Gastroesophageal sphincter (tissue), 3 donors: ENCODE measurements at regions not wholly inside any gene's neighbourhood (a gene's known extent, or its start where the extent isn't known, plus 50 kb on each side); places are given as distances from the start of the nearest gene placed in this dataset.

Experiments
- EP300 ChIP-seq: sonication (generic); formaldehyde crosslinking; IDR thresholded peaks from one replicate; pipeline ENCODE4 v1.6.1; 2017; ENCODE audit warnings: antibody characterized with exemption, mild to moderate bottlenecking
- POLR2A ChIP-seq, 2 donors: fragments of 450-650 bp; IDR thresholded peaks; one replicate each; pipeline ENCODE4 v1.6.1; 2017; ENCODE audit warnings: antibody characterized with exemption in 2 of 2, mild to moderate bottlenecking in 2 of 2, moderate library complexity in 1 of 2
- POLR2AphosphoS5 ChIP-seq: sonication (generic); formaldehyde crosslinking; IDR thresholded peaks from one replicate; pipeline ENCODE4 v1.6.1; 2017; ENCODE audit warnings: antibody characterized with exemption
- TF ChIP-seq, protein P1 (sequence below), 4 experiments: fragments of 200-600 bp in 2 of 4; fragments of 450-650 bp in 2 of 4; sonication (generic) in 1 of 4; IDR thresholded peaks; one replicate each; pipeline ENCODE4 v1.5.1; 2017 to 2019; ENCODE audit warnings: antibody characterized with exemption in 4 of 4, mild to moderate bottlenecking in 2 of 4, moderate library complexity in 2 of 4

DNA sequence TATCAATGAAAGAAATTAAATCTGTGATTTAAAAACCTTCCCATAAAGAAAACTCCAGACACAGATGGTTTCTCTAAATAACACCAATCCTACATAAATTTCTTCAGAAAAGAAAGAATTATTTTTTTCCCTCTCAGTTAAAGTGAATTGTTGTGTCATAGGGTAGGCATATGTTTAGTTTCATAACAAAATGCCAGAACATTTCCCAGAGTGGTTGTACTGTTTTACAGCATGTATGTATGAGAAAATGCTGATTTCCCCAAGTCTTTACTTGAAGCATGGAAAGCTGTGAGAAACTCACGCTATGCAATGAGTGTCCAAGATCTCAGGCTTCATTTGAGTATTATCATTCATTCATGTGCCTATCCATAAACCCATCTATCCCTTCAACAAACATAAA lies 582.5 kb downstream of the ELAVL2 start:
- TF ChIP-seq, protein P1, sequence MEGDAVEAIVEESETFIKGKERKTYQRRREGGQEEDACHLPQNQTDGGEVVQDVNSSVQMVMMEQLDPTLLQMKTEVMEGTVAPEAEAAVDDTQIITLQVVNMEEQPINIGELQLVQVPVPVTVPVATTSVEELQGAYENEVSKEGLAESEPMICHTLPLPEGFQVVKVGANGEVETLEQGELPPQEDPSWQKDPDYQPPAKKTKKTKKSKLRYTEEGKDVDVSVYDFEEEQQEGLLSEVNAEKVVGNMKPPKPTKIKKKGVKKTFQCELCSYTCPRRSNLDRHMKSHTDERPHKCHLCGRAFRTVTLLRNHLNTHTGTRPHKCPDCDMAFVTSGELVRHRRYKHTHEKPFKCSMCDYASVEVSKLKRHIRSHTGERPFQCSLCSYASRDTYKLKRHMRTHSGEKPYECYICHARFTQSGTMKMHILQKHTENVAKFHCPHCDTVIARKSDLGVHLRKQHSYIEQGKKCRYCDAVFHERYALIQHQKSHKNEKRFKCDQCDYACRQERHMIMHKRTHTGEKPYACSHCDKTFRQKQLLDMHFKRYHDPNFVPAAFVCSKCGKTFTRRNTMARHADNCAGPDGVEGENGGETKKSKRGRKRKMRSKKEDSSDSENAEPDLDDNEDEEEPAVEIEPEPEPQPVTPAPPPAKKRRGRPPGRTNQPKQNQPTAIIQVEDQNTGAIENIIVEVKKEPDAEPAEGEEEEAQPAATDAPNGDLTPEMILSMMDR (IDR thresholded peaks at IDR 0.05), result no peak
- TF ChIP-seq POLR2A (IDR thresholded peaks at IDR 0.05) (no peak), POLR2AphosphoS5 (no peak), EP300 (no peak)
